HG02885 (cell line): ENCODE measurements at regions not wholly inside any gene's neighbourhood (a gene's known extent, or its start where the extent isn't known, plus 50 kb on each side); places are given as distances from the start of the nearest gene placed in this dataset.

Source experiments
- ATAC-seq: cut with Tn5 transposase; IDR thresholded peaks from one replicate; pipeline ENCODE4 v1.9.1; 2021; ENCODE audit warnings: mild to moderate bottlenecking; ENCODE audit not compliant: unreplicated experiment, poor library complexity

DNA sequence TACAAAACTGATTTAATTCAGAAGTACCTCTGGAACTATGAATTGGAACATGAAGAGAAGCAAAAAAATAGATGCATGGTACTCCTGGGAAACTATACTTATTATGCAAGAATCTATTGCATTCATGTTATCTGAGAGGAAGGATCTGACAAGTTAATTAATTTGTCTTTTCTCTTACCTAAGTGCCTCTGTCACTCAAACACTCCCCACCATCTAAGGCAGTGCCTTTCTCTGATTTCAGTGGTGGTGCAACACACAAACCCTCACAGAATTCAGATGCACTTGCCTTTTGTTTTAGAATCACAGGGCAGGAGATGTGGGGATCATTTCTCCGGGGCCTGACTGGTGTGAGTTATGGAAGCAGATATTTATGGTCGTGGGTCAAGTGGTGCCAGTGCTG lies 52.5 kb upstream of the C9orf72 start:
- no peak for ATAC-seq

DNA sequence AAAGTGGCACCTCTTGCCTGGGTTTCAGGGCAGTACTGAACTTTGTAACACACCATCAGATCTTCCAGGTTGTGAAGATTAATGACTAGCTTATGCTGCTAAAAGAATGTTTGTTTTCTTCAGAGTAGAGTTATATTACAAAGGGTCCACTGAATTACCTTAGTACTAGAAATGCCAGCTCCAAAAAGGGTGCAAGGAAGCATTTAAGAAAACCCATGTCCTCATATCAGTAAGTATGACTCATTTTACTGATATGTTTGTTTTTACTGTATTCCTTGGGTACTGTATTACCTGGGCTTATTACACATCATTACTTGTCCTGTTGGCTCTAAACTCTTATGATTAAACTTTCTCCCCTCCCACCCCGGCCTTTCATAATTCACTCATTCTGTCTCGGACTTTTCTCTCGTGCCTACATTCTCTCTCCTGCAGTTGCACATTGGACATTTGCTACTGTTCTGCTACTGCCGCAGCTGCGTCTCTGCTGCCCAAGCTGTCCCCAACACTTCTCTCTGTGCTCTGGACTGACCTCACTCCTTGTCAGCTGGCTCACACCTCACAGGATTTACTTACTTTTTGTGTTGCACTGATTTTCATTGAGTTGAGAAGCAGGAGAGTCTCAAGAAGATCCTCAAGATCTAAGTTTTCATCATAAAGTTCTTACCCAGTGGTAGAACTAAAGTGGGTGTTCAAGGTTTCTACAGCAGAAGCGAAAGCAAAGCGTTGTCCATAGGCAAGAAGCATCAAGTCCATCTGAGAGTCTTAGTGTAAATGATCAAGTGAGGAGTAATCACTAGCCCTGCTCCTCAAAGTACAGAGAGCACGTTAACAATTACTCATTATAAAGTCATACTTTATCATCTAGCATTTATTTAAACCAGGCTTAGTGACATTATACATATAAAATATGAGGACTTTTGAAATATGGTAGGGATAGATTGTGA lies 53.2 kb upstream of the C9orf72 start:
- no peak for ATAC-seq

DNA sequence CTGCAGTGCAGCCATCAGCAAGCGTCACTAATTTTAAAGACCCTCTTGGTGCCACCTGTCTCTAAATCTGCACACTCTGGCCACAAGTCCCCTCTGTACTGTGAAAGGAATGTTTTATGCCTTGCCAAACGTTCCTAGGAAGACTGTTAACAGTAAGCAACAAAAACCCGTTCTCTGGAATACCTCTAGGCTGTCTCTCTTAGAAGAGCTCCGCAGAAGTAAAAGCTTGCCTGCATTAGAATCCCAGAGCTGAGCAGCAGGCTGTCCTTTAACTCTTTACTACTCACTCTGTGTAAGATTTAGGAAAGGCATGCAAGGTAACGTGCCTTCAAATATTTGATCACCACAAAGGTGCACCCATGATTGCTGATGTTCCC lies 53.9 kb upstream of the C9orf72 start:
- ATAC-seq: no peak

DNA sequence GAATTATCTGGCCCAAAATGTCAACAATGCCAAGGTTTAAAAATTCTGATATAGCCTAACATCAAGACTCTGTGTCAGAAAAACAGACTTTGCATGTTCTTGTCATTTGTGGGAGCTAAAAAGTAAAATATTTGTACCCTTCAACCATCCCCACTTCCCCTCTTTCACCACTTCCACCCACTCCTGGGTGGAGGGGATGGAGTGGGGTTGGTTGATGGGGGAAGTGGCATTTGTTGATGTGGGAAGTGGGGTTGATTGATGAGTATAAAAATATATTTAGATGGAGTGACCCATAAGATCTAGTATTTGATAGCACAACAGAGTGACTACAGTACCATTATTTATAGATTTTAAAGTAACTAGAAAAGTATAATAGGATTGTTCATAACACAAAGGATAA lies 55.0 kb upstream of the C9orf72 start:
- ATAC-seq: no peak

DNA sequence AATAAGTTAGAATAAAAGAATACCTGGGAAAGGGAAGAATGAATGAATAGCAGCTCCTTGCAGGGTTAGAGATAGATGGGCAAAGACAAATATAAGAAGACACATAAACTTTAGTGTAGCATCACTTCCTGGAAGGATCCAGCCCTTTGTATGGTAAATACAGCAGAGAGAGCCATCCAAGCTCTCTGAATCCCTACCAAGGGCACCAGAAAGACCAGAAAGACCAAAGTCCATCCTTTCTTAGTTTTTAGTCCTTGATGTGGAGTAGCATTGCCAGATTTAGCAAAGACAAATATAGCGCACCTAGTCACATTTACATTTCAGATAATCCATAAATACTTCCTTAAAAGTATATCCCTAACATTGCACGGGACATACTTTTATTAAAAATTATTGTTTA lies 56.1 kb upstream of the C9orf72 start:
- ATAC-seq: no peak

DNA sequence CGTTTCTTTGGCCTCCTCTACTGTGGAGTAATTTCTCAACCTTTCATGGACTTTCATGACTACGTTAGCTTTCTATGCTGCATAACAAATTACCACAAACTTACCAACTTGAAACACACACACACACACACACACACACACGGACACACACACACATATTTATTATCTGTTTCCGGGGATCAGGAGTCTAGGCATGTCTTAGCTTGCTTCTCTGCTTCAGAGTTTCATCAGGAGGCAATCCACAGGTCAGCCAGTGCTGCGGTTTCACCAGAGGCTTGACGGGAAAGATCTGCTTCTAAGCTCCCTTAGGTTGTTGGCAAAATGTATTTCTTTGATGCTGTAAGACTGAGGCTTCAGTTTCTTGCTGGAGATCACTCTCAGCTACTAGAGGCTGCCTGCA lies 59.0 kb upstream of the C9orf72 start:
- no peak for ATAC-seq

DNA sequence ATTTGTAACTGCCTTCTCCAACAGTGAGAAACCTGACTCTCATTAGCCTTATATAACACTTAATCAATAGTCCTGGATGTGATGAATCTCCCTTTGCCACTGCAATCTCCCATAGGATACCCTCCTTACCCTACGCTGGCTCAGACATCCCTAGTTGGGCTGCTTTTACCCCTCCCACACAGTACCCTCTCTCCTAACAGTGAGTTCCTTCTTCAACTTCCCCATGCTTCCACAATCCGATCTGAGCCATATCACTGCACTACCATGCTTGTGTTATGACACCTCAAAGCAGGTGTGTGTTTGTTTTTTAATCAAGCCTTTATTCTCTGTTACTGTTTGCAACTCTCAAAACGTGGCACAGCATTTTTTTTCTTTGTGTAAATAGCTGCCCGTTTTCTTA lies 60.5 kb upstream of the C9orf72 start:
- no peak for ATAC-seq

DNA sequence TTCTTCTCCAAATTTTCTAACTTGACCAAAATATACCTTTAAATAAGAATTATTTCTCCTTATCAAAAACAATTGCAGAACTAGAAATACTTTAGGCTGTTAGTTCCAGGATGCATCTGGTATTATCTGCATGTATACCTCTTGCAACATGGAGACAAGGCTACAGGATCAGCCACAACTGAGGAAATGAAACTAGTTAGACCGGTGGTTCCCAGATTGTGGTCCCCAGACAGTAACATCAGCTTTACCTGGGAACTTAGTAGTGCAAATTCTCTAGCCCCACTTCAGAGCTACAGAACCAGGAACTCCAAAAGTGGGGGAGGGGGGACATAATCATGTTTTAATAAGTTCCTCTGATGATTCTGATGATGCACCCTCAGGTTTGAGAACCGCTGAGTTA lies 61.6 kb upstream of the C9orf72 start:
- peak; percentile 60 for ATAC-seq

DNA sequence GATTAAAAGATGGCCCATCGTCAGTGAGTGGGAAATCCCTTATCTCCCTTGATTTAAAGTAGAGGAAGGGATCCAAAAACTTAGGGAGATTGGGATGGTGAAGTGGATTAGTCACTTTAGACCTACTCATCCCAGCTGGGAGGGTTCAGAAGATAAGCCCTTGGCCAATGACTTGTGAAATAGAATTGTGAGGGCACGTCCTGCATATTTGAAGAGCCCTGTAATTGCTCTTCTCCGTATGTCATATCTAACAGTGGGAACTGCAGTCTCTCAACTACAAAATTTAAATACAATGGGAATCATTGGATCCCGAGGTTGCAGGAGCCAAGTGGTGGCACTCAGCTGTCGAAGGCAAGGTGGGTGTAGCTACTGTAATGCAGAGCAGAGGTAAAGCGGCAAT lies 65.4 kb upstream of the C9orf72 start:
- ATAC-seq: no peak

DNA sequence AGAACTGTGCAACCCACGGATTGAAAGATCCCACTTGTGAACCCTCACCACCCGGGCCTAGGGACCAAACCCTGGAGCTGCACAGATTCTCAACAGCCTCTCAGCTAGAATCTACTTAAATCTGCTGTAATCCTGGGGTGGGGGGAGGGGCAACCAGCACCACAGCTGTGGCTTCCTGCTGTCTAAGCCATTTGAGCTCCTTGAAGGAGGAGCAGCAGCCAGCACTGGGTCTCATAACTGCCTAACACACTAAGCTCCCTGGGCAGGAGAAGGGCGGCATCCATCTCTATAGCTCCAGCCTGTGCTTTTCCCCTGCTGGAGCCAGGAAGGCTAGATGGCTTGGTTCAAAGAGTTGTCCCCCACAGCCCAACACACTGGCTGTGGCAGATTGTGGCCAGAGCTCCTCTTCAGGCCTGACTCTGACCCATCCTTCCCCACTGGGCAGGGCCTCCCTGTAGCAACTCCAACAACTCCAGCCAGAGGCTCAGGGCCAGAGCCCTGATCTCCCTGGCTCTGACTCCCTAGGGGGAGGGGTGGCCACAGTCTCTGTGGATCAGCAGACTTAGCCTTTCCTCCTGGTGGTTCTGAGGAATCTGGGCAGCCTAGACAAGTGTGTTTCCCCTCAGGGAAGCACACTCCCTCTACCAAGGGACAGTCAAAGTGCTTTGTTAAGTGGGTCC lies 72.0 kb upstream of the C9orf72 start:
- no peak for ATAC-seq

DNA sequence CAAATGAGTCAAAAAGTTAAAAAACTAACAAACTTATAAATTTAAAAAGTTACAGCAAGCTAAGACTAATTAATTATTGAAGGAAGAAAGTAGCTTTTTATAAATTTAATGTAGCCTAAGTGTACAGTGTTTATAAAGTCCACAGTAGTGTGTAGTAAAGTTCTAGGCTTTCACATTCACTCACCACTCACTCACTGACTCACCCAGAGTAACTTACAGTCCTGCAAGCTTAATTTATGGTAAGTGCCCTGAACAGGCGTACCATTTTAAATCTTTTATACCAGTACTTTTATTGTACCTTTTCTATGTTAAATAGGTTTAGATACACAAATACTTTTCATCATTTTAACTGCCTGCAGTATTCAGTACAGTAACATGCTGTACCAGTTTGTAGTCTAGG lies 80.0 kb upstream of the C9orf72 start:
- ATAC-seq: no peak

DNA sequence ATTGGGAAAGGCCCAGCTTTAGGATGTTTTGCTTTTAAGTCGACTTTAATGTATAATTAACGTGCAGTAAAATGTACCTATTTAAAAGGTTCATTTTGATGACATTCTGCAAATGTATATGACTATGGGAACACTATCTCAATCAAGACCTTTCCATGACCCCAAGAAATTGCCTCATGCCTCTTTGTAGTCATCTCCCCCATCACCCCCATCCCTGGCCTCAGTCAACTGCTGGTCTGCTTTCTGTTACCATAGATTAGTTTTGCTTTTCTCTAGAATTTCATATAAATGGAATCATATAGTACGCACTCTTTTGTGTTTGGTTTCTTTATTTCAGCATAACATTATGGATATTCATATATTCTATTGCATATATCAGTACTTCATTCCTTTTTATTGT lies 80.7 kb upstream of the C9orf72 start:
- ATAC-seq: no peak

DNA sequence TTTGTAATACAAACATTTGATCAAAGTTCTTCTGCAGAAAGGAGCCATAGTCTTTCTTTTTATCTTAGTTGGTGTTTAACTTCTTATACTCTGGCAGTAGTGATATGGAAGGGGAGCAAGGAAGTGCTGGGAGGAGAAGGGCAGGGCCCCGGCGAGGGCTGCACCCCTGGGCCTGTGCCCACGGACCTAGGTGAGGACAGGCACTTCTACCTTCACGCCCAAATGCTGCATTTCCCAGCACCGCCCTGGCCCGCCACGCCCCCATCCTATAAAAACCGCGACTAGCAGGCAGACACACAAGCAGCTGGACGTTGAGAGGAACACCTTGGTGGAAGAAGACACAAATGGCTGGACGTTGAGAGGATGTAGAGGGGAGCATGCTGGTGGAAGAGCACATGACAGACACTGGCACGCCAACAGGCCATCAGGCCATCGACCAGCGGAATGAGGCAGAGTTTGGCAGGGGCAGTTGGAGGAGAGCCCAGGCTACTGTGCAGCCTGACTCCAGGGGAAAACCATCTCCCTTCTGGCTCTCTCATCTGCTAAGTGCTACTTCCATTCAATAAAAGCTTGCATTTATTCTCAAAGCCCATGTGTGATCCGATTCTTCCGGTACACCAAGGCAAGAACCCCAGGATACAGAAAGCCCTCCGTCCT lies 81.5 kb upstream of the C9orf72 start:
- no peak for ATAC-seq

DNA sequence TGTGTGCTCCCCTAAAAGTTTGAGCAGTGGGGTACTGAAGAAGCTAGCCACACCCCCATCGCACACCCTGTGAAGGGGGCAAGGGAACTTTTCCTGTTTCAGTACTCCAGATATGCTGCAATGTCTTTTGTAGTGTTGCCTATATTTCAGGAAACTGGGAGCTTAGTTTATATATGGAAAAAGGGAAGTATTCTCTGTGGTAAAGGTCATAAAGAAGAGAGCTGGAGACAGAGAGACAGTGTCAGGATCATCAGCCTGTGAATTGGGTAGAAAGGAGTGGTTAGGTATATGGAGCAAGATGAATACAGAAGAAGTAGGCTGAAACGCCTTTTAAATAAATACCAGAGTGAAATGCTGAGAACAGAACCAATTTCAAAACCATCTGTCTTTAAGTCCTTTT lies 82.2 kb upstream of the C9orf72 start:
- ATAC-seq: no peak

DNA sequence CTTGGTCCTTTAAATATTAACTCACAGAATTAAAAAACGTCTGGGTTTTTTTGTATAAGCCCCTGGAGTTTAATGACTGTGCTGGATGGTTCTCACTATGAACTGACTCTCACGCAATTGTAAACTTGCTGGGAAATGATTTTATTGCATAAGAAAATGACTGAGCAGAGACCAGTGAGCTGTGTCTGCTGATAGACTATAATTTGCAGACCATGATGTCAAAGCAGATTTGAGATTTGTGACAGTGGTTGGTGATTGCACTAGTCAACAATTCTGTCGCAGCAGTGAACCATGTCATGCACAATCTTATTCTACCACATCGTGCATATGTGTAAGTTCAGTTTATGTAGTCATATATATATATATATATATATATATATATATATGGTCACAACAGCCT lies 85.7 kb upstream of the C9orf72 start:
- ATAC-seq: no peak

DNA sequence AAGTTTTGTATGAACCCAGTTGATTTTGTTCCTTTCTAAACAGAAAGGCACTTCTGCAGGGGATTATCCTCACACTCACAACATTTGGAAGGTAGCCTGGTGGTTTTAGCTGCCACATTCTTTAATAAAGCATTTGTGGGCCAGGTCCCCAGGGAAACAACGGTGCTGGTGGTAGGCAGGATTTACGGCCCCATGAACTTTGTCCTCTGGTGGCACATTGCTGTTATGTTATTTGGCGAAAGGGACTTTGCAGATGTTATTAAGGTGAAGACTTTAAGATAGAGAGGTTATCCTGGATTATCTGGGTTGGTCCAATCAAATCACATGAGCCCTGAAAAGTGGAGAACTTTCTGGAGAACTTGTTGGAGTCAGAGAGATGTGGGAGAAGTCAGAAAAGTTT lies 86.3 kb upstream of the C9orf72 start:
- no peak for ATAC-seq

DNA sequence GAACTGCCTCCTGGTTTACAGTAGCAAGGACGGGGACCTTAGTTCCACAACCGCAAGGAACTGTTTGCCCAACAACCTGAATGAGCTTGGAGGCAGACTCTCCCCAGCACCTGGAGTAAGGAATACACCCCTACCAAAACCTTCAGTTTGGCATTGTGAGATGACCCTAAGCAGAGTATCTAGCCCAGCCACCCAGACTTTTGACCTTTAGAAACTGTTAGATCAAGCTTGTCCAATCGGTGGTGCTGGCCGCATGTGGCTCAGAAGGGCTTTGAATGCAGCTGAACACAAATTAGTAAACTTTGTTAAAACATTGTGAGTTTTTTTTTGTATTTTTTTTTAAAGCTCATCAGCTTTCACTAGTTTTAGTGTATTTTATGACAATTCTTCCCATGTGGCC lies 86.9 kb upstream of the C9orf72 start:
- ATAC-seq: no peak

DNA sequence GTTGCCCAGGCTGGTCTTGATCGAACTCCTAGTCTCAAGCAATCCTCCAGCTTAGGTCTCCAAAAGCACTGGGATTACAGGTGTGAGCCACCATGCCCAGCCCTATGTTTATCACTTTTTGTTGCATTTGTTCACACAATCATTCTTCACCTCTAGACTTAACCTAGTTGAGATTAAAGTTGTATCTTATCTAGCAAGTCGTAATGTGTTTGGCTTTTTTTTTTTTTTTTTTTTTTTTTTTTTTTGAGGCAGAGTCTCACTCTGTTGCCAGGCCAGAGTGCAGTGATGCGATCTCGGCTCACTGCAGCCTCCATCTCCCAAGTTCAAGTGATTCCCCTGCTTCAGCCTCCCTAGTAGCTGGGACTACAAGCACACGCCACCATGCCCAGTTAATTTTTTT lies 90.2 kb upstream of the C9orf72 start:
- no peak for ATAC-seq

DNA sequence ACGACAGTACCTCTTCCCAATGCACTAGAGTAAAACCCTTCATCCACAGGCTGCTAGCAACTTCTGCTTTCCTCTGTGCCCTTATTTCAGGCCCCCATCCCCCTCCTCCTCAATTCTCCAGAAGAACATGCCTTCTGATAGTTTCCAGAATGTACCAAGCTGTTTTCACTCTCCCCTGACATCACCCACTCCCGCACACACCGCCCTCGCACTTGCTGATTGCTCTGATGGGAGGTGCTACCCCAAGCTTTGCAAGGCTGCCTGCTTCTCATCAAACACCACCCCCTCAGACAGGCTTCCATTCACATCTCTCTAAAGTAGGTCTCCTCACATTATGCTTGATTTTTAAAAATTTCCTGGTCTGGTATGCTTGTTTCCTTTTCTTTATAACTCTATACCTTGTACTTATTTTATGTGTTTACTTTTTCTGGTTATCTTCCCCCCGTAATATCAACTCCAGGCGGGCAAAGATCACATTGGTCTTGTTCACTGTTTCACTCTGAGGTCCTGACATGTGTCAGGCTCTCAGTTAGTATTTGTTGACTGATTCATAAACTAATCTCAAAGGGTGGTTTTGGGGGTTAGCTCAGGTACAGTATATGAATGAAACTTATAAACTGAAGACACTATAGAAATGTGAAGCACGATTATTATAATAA lies 91.0 kb upstream of the C9orf72 start:
- no peak for ATAC-seq

DNA sequence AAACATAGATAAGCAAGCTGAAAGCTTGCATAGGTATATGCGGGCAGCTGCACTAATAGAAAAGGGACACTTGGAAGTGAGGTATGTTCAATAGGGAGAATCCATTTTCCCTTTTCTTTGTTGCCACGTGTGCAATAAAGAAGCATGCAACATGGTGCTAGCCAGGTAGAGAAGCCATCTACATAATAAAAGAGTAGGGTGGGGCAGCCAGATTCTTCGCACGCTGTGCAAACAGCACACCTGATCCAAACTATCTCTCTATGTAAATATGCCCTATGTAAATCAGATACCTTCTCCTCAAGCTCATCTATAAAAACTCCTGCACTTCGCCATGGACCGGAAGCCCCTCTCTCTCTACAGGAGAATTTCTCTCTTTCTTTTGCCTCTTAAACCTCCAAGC lies 91.9 kb upstream of the C9orf72 start:
- ATAC-seq: no peak

DNA sequence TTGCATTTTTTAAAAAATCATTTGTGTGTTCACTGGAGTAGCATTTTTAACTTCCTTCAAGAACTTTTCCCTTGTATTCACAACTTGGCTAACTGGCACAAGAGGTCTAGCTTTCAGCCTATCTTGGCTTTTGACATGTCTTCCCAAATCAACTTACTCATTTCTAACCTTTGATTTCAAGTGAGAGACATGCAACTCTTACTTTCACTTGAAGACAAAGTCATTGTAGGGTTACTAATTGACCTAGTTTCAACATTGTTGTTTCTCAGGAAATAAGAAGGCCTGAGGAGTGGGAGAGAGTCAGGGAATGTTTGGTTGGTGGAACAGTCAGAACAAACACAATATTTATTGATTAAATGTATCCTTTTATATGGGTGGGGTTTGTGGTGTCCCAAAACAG lies 95.0 kb upstream of the C9orf72 start:
- no peak for ATAC-seq
